HEK293 (cell line): ENCODE measurements at regions not wholly inside any gene's neighbourhood (a gene's known extent, or its start where the extent isn't known, plus 50 kb on each side); places are given as distances from the start of the nearest gene placed in this dataset.

Experiments used
- CTCF ChIP-seq: fragments of 450-650 bp; formaldehyde crosslinking; IDR thresholded peaks from 2 replicates; pipeline ENCODE4 v1.5.1; 2016; ENCODE audit warnings: missing biosample characterization, missing genetic modification characterization
- HOXC10 ChIP-seq: sonication (generic); formaldehyde crosslinking; IDR thresholded peaks from 2 replicates; pipeline ENCODE4 v1.8.1; 2023; ENCODE audit warnings: mild to moderate bottlenecking, missing genetic modification reagents
- ZNF785 ChIP-seq: fragments of 450-650 bp; formaldehyde crosslinking; IDR thresholded peaks from 2 replicates; pipeline ENCODE4 v1.5.1; 2016; ENCODE audit warnings: missing biosample characterization, missing genetic modification characterization

- TF ChIP-seq HOXC10 (CRISPR knock-in tag), result no peak
- TF ChIP-seq ZNF785 (tag by site-specific recombination), result no peak
- TF ChIP-seq CTCF (tag by site-specific recombination), result no peak
Measured at GRCh38 chr4:111282035-111282434, 659.2 kb upstream of the PITX2 start.
